ENCODE measurements at regions not wholly inside any gene's neighbourhood (a gene's known extent, or its start where the extent isn't known, plus 50 kb on each side); places are given as distances from the start of the nearest gene placed in this dataset.

DNA sequence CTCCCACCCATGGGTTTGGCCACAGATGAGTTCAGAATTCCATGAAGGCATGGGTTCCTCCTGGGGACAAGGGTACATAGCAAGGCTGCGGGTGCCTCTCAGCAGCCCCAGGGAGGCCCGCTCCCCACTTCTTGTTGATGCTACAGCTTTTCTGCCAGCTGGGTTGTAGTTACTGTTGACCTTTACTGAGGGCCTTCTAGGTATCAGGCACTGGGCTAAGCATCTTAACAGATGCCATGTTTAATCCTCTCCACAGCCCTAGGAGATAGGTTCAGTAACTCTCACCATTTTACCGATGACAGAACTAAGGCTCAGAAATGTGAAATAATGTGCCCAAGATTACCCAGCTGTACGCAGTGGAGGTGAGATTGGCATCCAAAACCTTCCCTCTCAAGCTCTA, 54.3 kb upstream of the DLX4 start:
- Histone ChIP-seq H3K4me1 (ENCODE audit: control insufficient read depth, insufficient read depth, low read length) (peaks cover 20% of the 10 kb centered on the region), H3K9me3 (ENCODE audit: control insufficient read depth, insufficient read depth, low read depth, low read length) (no peaks in the 10 kb centered on the region), H3K4me3 (ENCODE audit: low read depth in 2 of 2, low read length in 2 of 2) (no peak overlapping the region), H3K36me3 (ENCODE audit: control insufficient read depth, insufficient read depth, low read length) (no peaks in the 10 kb centered on the region), H3K27ac (ENCODE audit: low read length) (no peak overlapping the region), H3K27me3 (ENCODE audit: control insufficient read depth, insufficient read depth, low read length) (0 out of 2 replicates have a peak, but pooled peaks cover 2% of the 10 kb centered on the region)
- in situ Hi-C loops (cut with HindIII; ENCODE audit: low pct_unique_long_range_greater_than_20kb, low sequenced_read_pairs) (no loop called here), intact Hi-C loops (cut with micrococcal nuclease; ENCODE audit: unreplicated experiment) (no loop called here)
- ChIA-PET POLR2A (no interaction called here), CTCF (no interaction called here)
- no peak for DNase-seq (ENCODE audit: low read depth, low spot score)
- no peak for TF ChIP-seq SIN3A (IDR thresholded peaks at IDR 0.05; ENCODE audit: borderline replicate concordance, insufficient read depth, low read depth, low read length)
- no peak for TF ChIP-seq POLR2AphosphoS5 (IDR thresholded peaks at IDR 0.05; ENCODE audit: low read depth, low read length)
- TF ChIP-seq, protein P1, sequence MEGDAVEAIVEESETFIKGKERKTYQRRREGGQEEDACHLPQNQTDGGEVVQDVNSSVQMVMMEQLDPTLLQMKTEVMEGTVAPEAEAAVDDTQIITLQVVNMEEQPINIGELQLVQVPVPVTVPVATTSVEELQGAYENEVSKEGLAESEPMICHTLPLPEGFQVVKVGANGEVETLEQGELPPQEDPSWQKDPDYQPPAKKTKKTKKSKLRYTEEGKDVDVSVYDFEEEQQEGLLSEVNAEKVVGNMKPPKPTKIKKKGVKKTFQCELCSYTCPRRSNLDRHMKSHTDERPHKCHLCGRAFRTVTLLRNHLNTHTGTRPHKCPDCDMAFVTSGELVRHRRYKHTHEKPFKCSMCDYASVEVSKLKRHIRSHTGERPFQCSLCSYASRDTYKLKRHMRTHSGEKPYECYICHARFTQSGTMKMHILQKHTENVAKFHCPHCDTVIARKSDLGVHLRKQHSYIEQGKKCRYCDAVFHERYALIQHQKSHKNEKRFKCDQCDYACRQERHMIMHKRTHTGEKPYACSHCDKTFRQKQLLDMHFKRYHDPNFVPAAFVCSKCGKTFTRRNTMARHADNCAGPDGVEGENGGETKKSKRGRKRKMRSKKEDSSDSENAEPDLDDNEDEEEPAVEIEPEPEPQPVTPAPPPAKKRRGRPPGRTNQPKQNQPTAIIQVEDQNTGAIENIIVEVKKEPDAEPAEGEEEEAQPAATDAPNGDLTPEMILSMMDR (IDR thresholded peaks at IDR 0.05), result no peak
- TF ChIP-seq, protein P2, sequence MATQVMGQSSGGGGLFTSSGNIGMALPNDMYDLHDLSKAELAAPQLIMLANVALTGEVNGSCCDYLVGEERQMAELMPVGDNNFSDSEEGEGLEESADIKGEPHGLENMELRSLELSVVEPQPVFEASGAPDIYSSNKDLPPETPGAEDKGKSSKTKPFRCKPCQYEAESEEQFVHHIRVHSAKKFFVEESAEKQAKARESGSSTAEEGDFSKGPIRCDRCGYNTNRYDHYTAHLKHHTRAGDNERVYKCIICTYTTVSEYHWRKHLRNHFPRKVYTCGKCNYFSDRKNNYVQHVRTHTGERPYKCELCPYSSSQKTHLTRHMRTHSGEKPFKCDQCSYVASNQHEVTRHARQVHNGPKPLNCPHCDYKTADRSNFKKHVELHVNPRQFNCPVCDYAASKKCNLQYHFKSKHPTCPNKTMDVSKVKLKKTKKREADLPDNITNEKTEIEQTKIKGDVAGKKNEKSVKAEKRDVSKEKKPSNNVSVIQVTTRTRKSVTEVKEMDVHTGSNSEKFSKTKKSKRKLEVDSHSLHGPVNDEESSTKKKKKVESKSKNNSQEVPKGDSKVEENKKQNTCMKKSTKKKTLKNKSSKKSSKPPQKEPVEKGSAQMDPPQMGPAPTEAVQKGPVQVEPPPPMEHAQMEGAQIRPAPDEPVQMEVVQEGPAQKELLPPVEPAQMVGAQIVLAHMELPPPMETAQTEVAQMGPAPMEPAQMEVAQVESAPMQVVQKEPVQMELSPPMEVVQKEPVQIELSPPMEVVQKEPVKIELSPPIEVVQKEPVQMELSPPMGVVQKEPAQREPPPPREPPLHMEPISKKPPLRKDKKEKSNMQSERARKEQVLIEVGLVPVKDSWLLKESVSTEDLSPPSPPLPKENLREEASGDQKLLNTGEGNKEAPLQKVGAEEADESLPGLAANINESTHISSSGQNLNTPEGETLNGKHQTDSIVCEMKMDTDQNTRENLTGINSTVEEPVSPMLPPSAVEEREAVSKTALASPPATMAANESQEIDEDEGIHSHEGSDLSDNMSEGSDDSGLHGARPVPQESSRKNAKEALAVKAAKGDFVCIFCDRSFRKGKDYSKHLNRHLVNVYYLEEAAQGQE (IDR thresholded peaks at IDR 0.05; ENCODE audit: insufficient read depth in 1 of 2, low read depth in 2 of 2, low read length in 1 of 2), result no peak
- TF ChIP-seq TCF7L2 (IDR thresholded peaks at IDR 0.05; ENCODE audit: low read depth, low read length), result no peak
- ATAC-seq, result no peak
- BruUV-seq (replicated peaks), result no TSS peak

DNA sequence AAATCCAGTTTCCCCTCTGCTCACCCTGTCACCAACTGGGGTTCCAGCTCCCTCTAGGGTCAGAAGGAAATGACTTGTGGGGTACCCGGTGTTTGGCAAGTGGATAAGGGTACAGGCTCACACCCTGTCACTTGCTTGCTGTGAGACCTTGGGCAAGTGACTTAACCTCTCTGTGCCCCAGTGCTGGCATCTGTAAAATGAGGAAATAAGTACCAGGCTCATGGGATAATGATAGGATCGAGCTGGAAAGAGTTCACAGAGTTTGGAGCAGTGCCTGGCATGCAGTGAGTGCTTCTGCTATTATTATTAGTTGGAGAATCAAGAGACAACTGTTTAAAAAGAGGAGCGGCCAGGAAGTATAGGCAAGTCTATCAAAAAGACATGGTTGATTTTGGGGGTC, 53.7 kb upstream of the DLX4 start:
- H3K27me3 ChIP-seq (ENCODE audit: control insufficient read depth, insufficient read depth, low read length), result 0 out of 2 replicates have a peak, but pooled peaks cover 2% of the 10 kb centered on the region
- POLR2A ChIA-PET, result no interaction called here
- no peaks in the 10 kb centered on the region for H3K9me3 ChIP-seq (ENCODE audit: control insufficient read depth, insufficient read depth, low read depth, low read length)
- in situ Hi-C loops (cut with HindIII; ENCODE audit: low pct_unique_long_range_greater_than_20kb, low sequenced_read_pairs) (no loop called here), intact Hi-C loops (cut with micrococcal nuclease; ENCODE audit: unreplicated experiment) (no loop called here)
- H3K4me1 ChIP-seq (ENCODE audit: control insufficient read depth, insufficient read depth, low read length), result peaks cover 18% of the 10 kb centered on the region
- no peak for TF ChIP-seq TCF7L2 (IDR thresholded peaks at IDR 0.05; ENCODE audit: low read depth, low read length)
- no peak overlapping the region for H3K4me3 ChIP-seq (ENCODE audit: low read depth in 2 of 2, low read length in 2 of 2)
- ATAC-seq (no peak), DNase-seq (ENCODE audit: low read depth, low spot score) (no peak)
- CTCF ChIA-PET, result no interaction called here
- H3K27ac ChIP-seq (ENCODE audit: low read length), result no peak overlapping the region
- no peaks in the 10 kb centered on the region for H3K36me3 ChIP-seq (ENCODE audit: control insufficient read depth, insufficient read depth, low read length)
- no TSS peak for BruUV-seq (replicated peaks)

DNA sequence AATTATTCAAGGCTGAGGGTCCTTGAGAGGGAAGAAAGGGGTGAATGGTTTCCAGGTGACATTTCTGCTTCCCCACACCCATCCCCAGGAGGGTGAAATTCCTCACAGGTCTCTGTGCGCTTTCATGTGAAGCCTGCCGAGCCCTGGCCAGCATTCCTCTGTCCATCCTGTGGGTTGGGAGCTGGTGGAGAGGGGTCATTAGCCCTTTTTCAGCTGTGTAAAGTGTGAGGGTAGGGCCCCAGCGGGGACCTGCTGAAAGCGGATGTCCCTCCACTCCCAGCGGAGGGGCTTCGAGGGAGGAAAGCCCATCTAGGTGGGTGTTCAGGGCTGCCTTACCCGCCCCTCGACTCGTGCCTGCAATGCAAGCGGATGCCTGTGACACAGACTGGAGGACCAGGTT, 53.3 kb upstream of the DLX4 start:
- POLR2A ChIA-PET, result no interaction called here
- 0 out of 2 replicates have a peak, but pooled peaks cover under 1% of the 10 kb centered on the region for H3K27me3 ChIP-seq (ENCODE audit: control insufficient read depth, insufficient read depth, low read length)
- DNase-seq (ENCODE audit: low read depth, low spot score), result no peak

More for the DNA sequence above, 53.3 kb upstream of the DLX4 start:
- intact Hi-C loops (cut with micrococcal nuclease; ENCODE audit: unreplicated experiment), result no loop called here
- H3K36me3 ChIP-seq (ENCODE audit: control insufficient read depth, insufficient read depth, low read length), result no peaks in the 10 kb centered on the region
- ATAC-seq, result no peak
- CTCF ChIA-PET, result no interaction called here
- no TSS peak for BruUV-seq (replicated peaks)
- H3K4me3 ChIP-seq (ENCODE audit: low read depth in 2 of 2, low read length in 2 of 2), result no peak overlapping the region
- no peak overlapping the region for H3K27ac ChIP-seq (ENCODE audit: low read length)
- no peaks in the 10 kb centered on the region for H3K9me3 ChIP-seq (ENCODE audit: control insufficient read depth, insufficient read depth, low read depth, low read length)
- TF ChIP-seq TCF7L2 (IDR thresholded peaks at IDR 0.05; ENCODE audit: low read depth, low read length), result no peak
- no peak for TF ChIP-seq SIN3A (IDR thresholded peaks at IDR 0.05; ENCODE audit: borderline replicate concordance, insufficient read depth, low read depth, low read length)
- TF ChIP-seq, protein P2 (IDR thresholded peaks at IDR 0.05; ENCODE audit: insufficient read depth in 1 of 2, low read depth in 2 of 2, low read length in 1 of 2), result no peak
- TF ChIP-seq, protein P1 (IDR thresholded peaks at IDR 0.05), result no peak
- TF ChIP-seq POLR2AphosphoS5 (IDR thresholded peaks at IDR 0.05; ENCODE audit: low read depth, low read length), result no peak
- in situ Hi-C loops (cut with HindIII; ENCODE audit: low pct_unique_long_range_greater_than_20kb, low sequenced_read_pairs), result no loop called here
- H3K4me1 ChIP-seq (ENCODE audit: control insufficient read depth, insufficient read depth, low read length), result peaks cover 14% of the 10 kb centered on the region

Data from Panc1 (cell line).